ENCODE measurements at regions not wholly inside any gene's neighbourhood (a gene's known extent, or its start where the extent isn't known, plus 50 kb on each side); places are given as distances from the start of the nearest gene placed in this dataset.

DNA sequence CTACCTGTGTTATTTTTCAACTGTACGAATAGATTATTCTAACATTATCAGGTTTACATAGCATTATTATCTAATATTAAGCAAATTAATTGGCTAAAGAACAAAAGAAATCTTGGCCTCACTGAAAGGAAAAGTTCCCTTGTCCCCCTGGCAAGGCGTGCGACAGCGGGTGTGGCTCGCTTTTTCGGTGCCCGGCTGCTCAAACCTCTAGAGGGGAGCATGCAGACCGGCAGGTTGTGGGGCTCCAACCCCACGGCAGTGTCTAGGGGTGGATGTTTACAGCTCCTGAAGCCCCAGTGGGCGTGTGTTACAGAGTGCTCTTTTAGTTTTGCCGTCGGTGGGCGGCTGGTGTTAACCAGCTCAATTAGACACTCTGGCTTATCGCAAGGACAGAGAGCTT, 456.4 kb downstream of the TNS3 start:
- TF ChIP-seq EZH2phosphoT487 (IDR thresholded peaks at IDR 0.05; ENCODE audit: insufficient read depth, low read depth) = no peak
- TF ChIP-seq EZH2 (IDR thresholded peaks at IDR 0.05; ENCODE audit: insufficient read depth, poor library complexity, severe bottlenecking) = no peak

Measured in GM23248 (cell line).